GM19035 (cell line): ENCODE measurements at regions not wholly inside any gene's neighbourhood (a gene's known extent, or its start where the extent isn't known, plus 50 kb on each side); places are given as distances from the start of the nearest gene placed in this dataset.

ENCODE experiments used
- ATAC-seq: cut with Tn5 transposase; IDR thresholded peaks from one replicate; pipeline ENCODE4 v1.9.1; 2021; ENCODE audit not compliant: unreplicated experiment

GRCh38 chr6:87909849-87910248 is 137.8 kb upstream of the SPACA1 start:
- ATAC-seq = no peak

GRCh38 chr6:87908978-87909811 is 138.4 kb upstream of the SPACA1 start:
- no peak for ATAC-seq

- peak; percentile 43 for ATAC-seq
Measured at GRCh38 chr6:87907521-87907920, 140.1 kb upstream of the SPACA1 start.

GRCh38 chr6:87905101-87905641 is 142.5 kb upstream of the SPACA1 start:
- ATAC-seq = peak; percentile 90

GRCh38 chr6:87904011-87904410 is 143.6 kb upstream of the SPACA1 start:
- no peak for ATAC-seq

- ATAC-seq = no peak
Measured at GRCh38 chr6:87903323-87903722, 144.3 kb upstream of the SPACA1 start.

GRCh38 chr6:87902383-87902782 is 145.3 kb upstream of the SPACA1 start:
- no peak for ATAC-seq

GRCh38 chr6:87901613-87902012 is 146.0 kb upstream of the SPACA1 start:
- ATAC-seq = no peak

- no peak for ATAC-seq
Measured at GRCh38 chr6:87900160-87900698, 147.4 kb upstream of the SPACA1 start.

- ATAC-seq = no peak
Measured at GRCh38 chr6:87899499-87900147, 148.0 kb upstream of the SPACA1 start.

GRCh38 chr6:87897663-87898062 is 150.0 kb upstream of the SPACA1 start:
- ATAC-seq = no peak

GRCh38 chr6:87897013-87897412 is 150.6 kb upstream of the SPACA1 start:
- ATAC-seq = no peak

- ATAC-seq = no peak
Measured at GRCh38 chr6:87887266-87887665, 160.4 kb upstream of the SPACA1 start.

- ATAC-seq = no peak
Measured at GRCh38 chr6:87884203-87884602, 163.4 kb upstream of the SPACA1 start.

- ATAC-seq = no peak
Measured at GRCh38 chr6:87881342-87881895, 166.2 kb upstream of the SPACA1 start.

- ATAC-seq = peak; percentile 81
Measured at GRCh38 chr6:87879132-87879861, 168.3 kb upstream of the SPACA1 start.

- no peak for ATAC-seq
Measured at GRCh38 chr6:87875781-87876180, 171.9 kb upstream of the SPACA1 start.

GRCh38 chr6:87873556-87873955 is 171.5 kb upstream of the AKIRIN2 start:
- no peak for ATAC-seq

- ATAC-seq = no peak
Measured at GRCh38 chr6:87870556-87870955, 168.5 kb upstream of the AKIRIN2 start.

- no peak for ATAC-seq
Measured at GRCh38 chr6:87869064-87869905, 167.3 kb upstream of the AKIRIN2 start.
